ENCODE measurements at regions not wholly inside any gene's neighbourhood (a gene's known extent, or its start where the extent isn't known, plus 50 kb on each side); places are given as distances from the start of the nearest gene placed in this dataset.

GRCh38 chr7:118877187-118877586, 652.7 kb downstream of the ANKRD7 start:
- TF ChIP-seq CTCF (IDR thresholded peaks at IDR 0.05): no peak
- no peak for TF ChIP-seq POLR2A (IDR thresholded peaks at IDR 0.05)
- no peak for TF ChIP-seq POLR2AphosphoS5 (IDR thresholded peaks at IDR 0.05)
